ENCODE measurements at regions not wholly inside any gene's neighbourhood (a gene's known extent, or its start where the extent isn't known, plus 50 kb on each side); places are given as distances from the start of the nearest gene placed in this dataset.
"Not testable (repeated sequence)": the region's sequence is repeated elsewhere in the genome, so short reads cannot be mapped to it uniquely, and the experiment has no call there.

- DNase-seq: no peak
Measured at GRCh38 chr10:94232711-94233383, 129.9 kb downstream of the NOC3L start.

- no peak for DNase-seq
Measured at GRCh38 chr10:94235461-94235860, 127.3 kb downstream of the NOC3L start.

- DNase-seq: no peak
Measured at GRCh38 chr10:94238006-94238617, 124.6 kb downstream of the NOC3L start.

- DNase-seq: no peak
Measured at GRCh38 chr10:94239696-94240095, 123.0 kb downstream of the NOC3L start.

GRCh38 chr10:94240491-94240890 is 122.2 kb downstream of the NOC3L start:
- no peak for DNase-seq

GRCh38 chr10:94240901-94241300 is 121.8 kb downstream of the NOC3L start:
- DNase-seq: no peak

- DNase-seq: no peak
Measured at GRCh38 chr10:94251098-94251497, 111.6 kb downstream of the NOC3L start.

GRCh38 chr10:94251568-94251967 is 111.2 kb downstream of the NOC3L start:
- DNase-seq: no peak

- not testable (repeated sequence) for DNase-seq
Measured at GRCh38 chr10:94257407-94257806, 105.3 kb downstream of the NOC3L start.

- no peak for DNase-seq
Measured at GRCh38 chr10:94260455-94260854, 102.3 kb downstream of the NOC3L start.

GRCh38 chr10:94264085-94264484 is 98.7 kb downstream of the NOC3L start:
- no peak for DNase-seq

- no peak for DNase-seq
Measured at GRCh38 chr10:94266091-94266490, 96.6 kb downstream of the NOC3L start.

- DNase-seq: no peak
Measured at GRCh38 chr10:94268652-94269051, 94.1 kb downstream of the NOC3L start.

GRCh38 chr10:94274142-94274787 is 88.5 kb downstream of the NOC3L start:
- no peak for DNase-seq

GRCh38 chr10:94276140-94276539 is 86.6 kb downstream of the NOC3L start:
- no peak for DNase-seq

GRCh38 chr10:94277450-94277849 is 85.3 kb downstream of the NOC3L start:
- no peak for DNase-seq

GRCh38 chr10:94279835-94280709 is 82.7 kb downstream of the NOC3L start:
- DNase-seq: peak; percentile 60

GRCh38 chr10:94281654-94282053 is 81.1 kb downstream of the NOC3L start:
- DNase-seq: no peak

- no peak for DNase-seq
Measured at GRCh38 chr10:94282369-94282768, 80.4 kb downstream of the NOC3L start.

Data from activated naive CD4-positive, alpha-beta T cell treated with anti-CD3 and anti-CD28 coated beads, Interleukin-2, amount 50 U/mL, for 16 hours (primary cell).